CD14-positive monocyte (primary cell): ENCODE measurements at regions not wholly inside any gene's neighbourhood (a gene's known extent, or its start where the extent isn't known, plus 50 kb on each side); places are given as distances from the start of the nearest gene placed in this dataset.

Experiments used
- DNase-seq, 3 donors: peaks; one replicate each; pipeline ENCODE4 v3.0.0-alpha.2; 2011 to 2022
- H2AFZ ChIP-seq: 2 replicates; pipeline ENCODE4 v1.6.0; 2012; ENCODE audit warnings: mild to moderate bottlenecking, low read depth, low read length, inconsistent platforms; ENCODE audit not compliant: insufficient read depth, poor library complexity, severe bottlenecking
- H3K27ac ChIP-seq, 2 donors: 1 replicate in 1 of 2; 2 replicates in 1 of 2; pipeline ENCODE4 v1.5.1; 2012 to 2013; ENCODE audit warnings: low read length in 2 of 2, control low read depth in 1 of 2, inconsistent platforms in 1 of 2, low read depth in 1 of 2, mild to moderate bottlenecking in 1 of 2
- H3K27me3 ChIP-seq, 2 donors: one replicate each; pipeline versions ENCODE4 v1.6.0 to v1.6.1; 2011 to 2013; ENCODE audit warnings: low read length in 2 of 2; ENCODE audit not compliant: control insufficient read depth in 2 of 2, insufficient read depth in 2 of 2
- H3K36me3 ChIP-seq, 2 donors: replicated peaks in 1 of 2; 1 replicate in 1 of 2; 2 replicates in 1 of 2; pipeline versions ENCODE4 v1.5.1 to v1.6.1; 2012 to 2013; ENCODE audit warnings: low read length in 2 of 2, control low read depth in 1 of 2, inconsistent platforms in 1 of 2, mild to moderate bottlenecking in 1 of 2; ENCODE audit not compliant: insufficient read depth in 2 of 2, control insufficient read depth in 1 of 2
- H3K4me1 ChIP-seq, 2 donors: 1 replicate in 1 of 2; 2 replicates in 1 of 2; pipeline versions ENCODE4 v1.5.1 to v1.6.1; 2012 to 2013; ENCODE audit warnings: low read length in 2 of 2, control low read depth in 1 of 2, inconsistent platforms in 1 of 2, mild to moderate bottlenecking in 1 of 2, moderate library complexity in 1 of 2; ENCODE audit not compliant: insufficient read depth in 2 of 2, control insufficient read depth in 1 of 2
- H3K4me2 ChIP-seq: replicated peaks from 2 replicates; pipeline ENCODE3; 2012; ENCODE audit warnings: low read length, moderate library complexity, mild to moderate bottlenecking; ENCODE audit not compliant: poor library complexity, severe bottlenecking; ENCODE audit errors: extremely low read depth
- H3K4me3 ChIP-seq, 3 experiments: fragments of 200-600 bp in 1 of 3; sonication (generic) in 1 of 3; replicated peaks in 1 of 3; 1 replicate in 2 of 3; 2 replicates in 1 of 3; pipeline ENCODE4 v1.5.1; 2011 to 2013; ENCODE audit warnings: low read length in 3 of 3, mild to moderate bottlenecking in 3 of 3, control low read depth in 2 of 3, low read depth in 2 of 3, inconsistent platforms in 1 of 3, moderate library complexity in 1 of 3
- H3K79me2 ChIP-seq: 2 replicates; pipeline ENCODE4 v1.6.0; 2012; ENCODE audit warnings: mild to moderate bottlenecking, control low read depth, inconsistent platforms, low read length, moderate library complexity; ENCODE audit not compliant: insufficient read depth
- H3K9ac ChIP-seq: 2 replicates; pipeline ENCODE4 v1.6.0; 2017; ENCODE audit warnings: low read length, mild to moderate bottlenecking; ENCODE audit not compliant: insufficient read depth, poor library complexity, severe bottlenecking
- H3K9me3 ChIP-seq, 2 donors: replicated peaks in 1 of 2; 1 replicate in 1 of 2; 2 replicates in 1 of 2; pipeline versions ENCODE4 v1.5.1 to v1.6.1; 2012 to 2013; ENCODE audit warnings: low read length in 2 of 2, control low read depth in 1 of 2; ENCODE audit not compliant: control insufficient read depth in 1 of 2, insufficient read depth in 1 of 2
- H4K20me1 ChIP-seq: 2 replicates; pipeline ENCODE4 v1.6.0; 2012; ENCODE audit warnings: mild to moderate bottlenecking, low read length, control low read depth, moderate library complexity; ENCODE audit not compliant: insufficient read depth
- H3K27ac Mint-ChIP-seq, 7 donors: one replicate each; pipeline ENCODE4 v1.8.0; 2020; ENCODE audit warnings: mild to moderate bottlenecking in 7 of 7, mixed read lengths in 7 of 7, moderate library complexity in 6 of 7, inconsistent platforms in 2 of 7
- H3K27me3 Mint-ChIP-seq, 3 donors: one replicate each; pipeline ENCODE4 v1.8.0; 2021 to 2022; ENCODE audit warnings: low read depth in 3 of 3, mild to moderate bottlenecking in 3 of 3, mixed read lengths in 3 of 3, moderate library complexity in 3 of 3, inconsistent platforms in 1 of 3
- H3K36me3 Mint-ChIP-seq, 2 donors: one replicate each; pipeline ENCODE4 v1.8.0; 2020; ENCODE audit warnings: mixed read lengths in 2 of 2, inconsistent platforms in 1 of 2, mild to moderate bottlenecking in 1 of 2
- H3K4me1 Mint-ChIP-seq: one replicate; pipeline ENCODE4 v1.8.0; 2020; ENCODE audit warnings: mild to moderate bottlenecking, mixed read lengths
- H3K4me3 Mint-ChIP-seq, 2 donors: one replicate each; pipeline ENCODE4 v1.8.0; 2020; ENCODE audit warnings: mild to moderate bottlenecking in 2 of 2, mixed read lengths in 2 of 2, moderate library complexity in 1 of 2
- H3K9me3 Mint-ChIP-seq, 7 donors: one replicate each; pipeline ENCODE4 v1.8.0; 2020 to 2022; ENCODE audit warnings: mixed read lengths in 7 of 7, mild to moderate bottlenecking in 6 of 7, moderate library complexity in 6 of 7, inconsistent platforms in 2 of 7
- CTCF ChIP-seq: fragments of 200-600 bp; IDR thresholded peaks from one replicate; pipeline ENCODE4 v1.8.0; 2022; ENCODE audit warnings: antibody characterized with exemption, mild to moderate bottlenecking
- WGBS: methylation state at CpG from one replicate; pipeline ENCODE4 v1.1.5; 2013; ENCODE audit warnings: missing lambda C conversion rate; ENCODE audit not compliant: insufficient coverage; 5-methylcytosine and 5-hydroxymethylcytosine counted together
- intact Hi-C, 2 donors: fragments of 100-400 bp; cut with micrococcal nuclease; formaldehyde crosslinking; loops; one replicate each; pipeline versions ENCODE4 v1.15.0 to v1.15.1; 2023

GRCh38 chr22:48244388-48245195 is 1482.1 kb downstream of the TBC1D22A start:
- no peak overlapping the region for H3K27ac ChIP-seq
- peaks cover 5 to 7% (median 5%) of the 10 kb centered on the region in 3 donors for H3K27me3 Mint-ChIP-seq
- no peak overlapping the region for H3K9ac ChIP-seq
- H3K4me3 ChIP-seq, result no peak overlapping the region
- 93% methylated on average over 26 of the region's 33 CpGs for WGBS
- DNase-seq, result no peak
- no peaks in the 10 kb centered on the region for H3K4me1 ChIP-seq
- H3K9me3 ChIP-seq, result no peaks in the 10 kb centered on the region
- no peaks in the 10 kb centered on the region for H3K27me3 ChIP-seq
- TF ChIP-seq CTCF, result no peak
- no peak overlapping the region for H3K4me2 ChIP-seq
- H4K20me1 ChIP-seq, result no peaks in the 10 kb centered on the region
- H3K4me3 Mint-ChIP-seq, result no peak overlapping the region
- H3K79me2 ChIP-seq, result no peaks in the 10 kb centered on the region
- no peaks in the 10 kb centered on the region for H3K36me3 Mint-ChIP-seq
- H3K27ac Mint-ChIP-seq, result no peak overlapping the region
- no peaks in the 10 kb centered on the region for H3K36me3 ChIP-seq
- no peaks in the 10 kb centered on the region for H3K4me1 Mint-ChIP-seq
- H3K9me3 Mint-ChIP-seq, result peaks cover 0 to 9% (median 0%) of the 10 kb centered on the region in 7 donors
- no peak overlapping the region for H2AFZ ChIP-seq
- intact Hi-C loops, result no loop called here

- no peaks in the 10 kb centered on the region for H3K27me3 ChIP-seq
- DNase-seq, result no peak
- H3K4me3 ChIP-seq, result no peak overlapping the region
- H3K9me3 ChIP-seq, result no peaks in the 10 kb centered on the region
- H4K20me1 ChIP-seq, result no peaks in the 10 kb centered on the region
- Mint-ChIP-seq H3K4me1 (no peaks in the 10 kb centered on the region), H3K27me3 (peaks cover 3 to 8% (median 6%) of the 10 kb centered on the region in 3 donors), H3K9me3 (peaks cover 0 to 9% (median 0%) of the 10 kb centered on the region in 7 donors), H3K36me3 (no peaks in the 10 kb centered on the region), H3K27ac (no peak overlapping the region), H3K4me3 (no peak overlapping the region)
- no peaks in the 10 kb centered on the region for H3K4me1 ChIP-seq
- H3K9ac ChIP-seq, result no peak overlapping the region
- intact Hi-C loops, result no loop called here
- no peaks in the 10 kb centered on the region for H3K36me3 ChIP-seq
- no peak for TF ChIP-seq CTCF
- 96% methylated on average over 5 of the region's 7 CpGs for WGBS
- no peak overlapping the region for H3K4me2 ChIP-seq
- H3K79me2 ChIP-seq, result no peaks in the 10 kb centered on the region
- no peak overlapping the region for H3K27ac ChIP-seq
- no peak overlapping the region for H2AFZ ChIP-seq
Measured at GRCh38 chr22:48242461-48242864, 1480.0 kb downstream of the TBC1D22A start.
